Liver (tissue), 8 donors: ENCODE measurements at regions not wholly inside any gene's neighbourhood (a gene's known extent, or its start where the extent isn't known, plus 50 kb on each side); places are given as distances from the start of the nearest gene placed in this dataset.

Experiments
- DNase-seq: peaks from one replicate; pipeline ENCODE4 v3.0.0-alpha.2; 2017; ENCODE audit warnings: low spot score
- H3K27ac ChIP-seq, 2 donors: one replicate each; pipeline ENCODE4 v1.7.0; 2013; ENCODE audit warnings: inconsistent platforms in 2 of 2, low read length in 2 of 2, control low read depth in 1 of 2, low read depth in 1 of 2, mild to moderate bottlenecking in 1 of 2
- H3K27me3 ChIP-seq, 4 donors: one replicate each; pipeline versions ENCODE4 v1.6.1 to v1.7.0; 2013; ENCODE audit warnings: low read length in 3 of 4, inconsistent platforms in 1 of 4, mild to moderate bottlenecking in 1 of 4, moderate library complexity in 1 of 4; ENCODE audit not compliant: control insufficient read depth in 4 of 4, insufficient read depth in 4 of 4
- H3K36me3 ChIP-seq, 4 donors: one replicate each; pipeline versions ENCODE4 v1.6.1 to v1.7.0; 2013; ENCODE audit warnings: low read length in 3 of 4, mild to moderate bottlenecking in 3 of 4, low read depth in 1 of 4, moderate library complexity in 1 of 4; ENCODE audit not compliant: control insufficient read depth in 4 of 4, insufficient read depth in 3 of 4
- H3K4me1 ChIP-seq, 4 donors: one replicate each; pipeline versions ENCODE4 v1.6.1 to v1.7.0; 2013; ENCODE audit warnings: low read length in 3 of 4, mild to moderate bottlenecking in 3 of 4, moderate library complexity in 1 of 4; ENCODE audit not compliant: control insufficient read depth in 4 of 4, insufficient read depth in 4 of 4
- H3K4me3 ChIP-seq, 3 donors: one replicate each; pipeline versions ENCODE4 v1.6.1 to v1.7.0; 2013; ENCODE audit warnings: low read length in 3 of 3, control low read depth in 1 of 3, low read depth in 1 of 3, mild to moderate bottlenecking in 1 of 3
- H3K9ac ChIP-seq, 2 donors: one replicate each; pipeline ENCODE4 v1.7.0; 2013; ENCODE audit warnings: low read length in 2 of 2, mild to moderate bottlenecking in 2 of 2, moderate library complexity in 2 of 2, control low read depth in 1 of 2, low read depth in 1 of 2
- H3K9me3 ChIP-seq, 4 donors: one replicate each; pipeline versions ENCODE4 v1.6.1 to v1.7.0; 2013; ENCODE audit warnings: low read length in 3 of 4; ENCODE audit not compliant: control insufficient read depth in 4 of 4
- CTCF ChIP-seq: fragments of 150-350 bp; IDR thresholded peaks from 2 replicates; pipeline ENCODE4 v1.5.1; 2017; ENCODE audit warnings: improper control_type of control experiment, low read depth, low read length; ENCODE audit not compliant: missing input control
- EGR1 ChIP-seq, 2 donors: IDR thresholded peaks; 2 replicates each; pipeline ENCODE4 v1.6.1; 2016 to 2018; ENCODE audit warnings: antibody characterized with exemption in 2 of 2, low read depth in 2 of 2
- FOXA2 ChIP-seq: IDR thresholded peaks from 2 replicates; pipeline ENCODE4 v1.6.1; 2016; ENCODE audit warnings: antibody characterized with exemption
- GABPA ChIP-seq, 2 donors: IDR thresholded peaks in 1 of 2; conservative IDR thresholded peaks in 1 of 2; 2 replicates each; pipeline ENCODE4 v1.6.1; 2016; ENCODE audit warnings: antibody characterized with exemption in 2 of 2, mild to moderate bottlenecking in 1 of 2, moderate library complexity in 1 of 2
- HNF4A ChIP-seq, 2 donors: conservative IDR thresholded peaks; 2 replicates each; pipeline ENCODE4 v1.6.1; 2016; ENCODE audit warnings: antibody characterized with exemption in 2 of 2, mild to moderate bottlenecking in 2 of 2
- HNF4G ChIP-seq: IDR thresholded peaks from 2 replicates; pipeline ENCODE4 v1.6.1; 2016; ENCODE audit warnings: antibody characterized with exemption
- JUND ChIP-seq, 2 donors: IDR thresholded peaks; 2 replicates each; pipeline ENCODE4 v1.6.1; 2016; ENCODE audit warnings: antibody characterized with exemption in 2 of 2
- NR2F2 ChIP-seq: IDR thresholded peaks from 2 replicates; pipeline ENCODE4 v1.6.1; 2016; ENCODE audit warnings: antibody characterized with exemption
- RAD21 ChIP-seq, 2 donors: IDR thresholded peaks; 2 replicates each; pipeline ENCODE4 v1.6.1; 2016; ENCODE audit warnings: antibody characterized with exemption in 2 of 2, mild to moderate bottlenecking in 2 of 2
- RXRA ChIP-seq, 2 donors: IDR thresholded peaks; 2 replicates each; pipeline ENCODE4 v1.6.1; 2017 to 2018; ENCODE audit warnings: antibody characterized with exemption in 2 of 2, mild to moderate bottlenecking in 1 of 2
- TAF1 ChIP-seq: conservative IDR thresholded peaks from 2 replicates; pipeline ENCODE4 v1.6.1; 2016; ENCODE audit warnings: antibody characterized with exemption, mild to moderate bottlenecking
- YY1 ChIP-seq: IDR thresholded peaks from 2 replicates; pipeline ENCODE4 v1.6.1; 2016; ENCODE audit warnings: antibody characterized with exemption, mild to moderate bottlenecking
- WGBS: extraction: QIAGEN DNeasy Blood & Tissue Kit; methylation state at CpG from one replicate; pipeline ENCODE4 v1.1.7; 2013; 5-methylcytosine and 5-hydroxymethylcytosine counted together
- TF ChIP-seq, protein P1 (sequence below): IDR thresholded peaks from 2 replicates; pipeline ENCODE4 v1.6.1; 2016; ENCODE audit warnings: antibody characterized with exemption, mild to moderate bottlenecking
- TF ChIP-seq, protein P2 (sequence below): IDR thresholded peaks from 2 replicates; pipeline ENCODE4 v1.6.1; 2016; ENCODE audit warnings: antibody characterized with exemption
- TF ChIP-seq, protein P3 (sequence below): IDR thresholded peaks from 2 replicates; pipeline ENCODE4 v1.6.1; 2016; ENCODE audit warnings: antibody characterized with exemption
- donor health status: healthy.
- donor health status: healthy.
- donor health status: healthy.
- donor health status: healthy.
- donor health status: healthy.

DNA sequence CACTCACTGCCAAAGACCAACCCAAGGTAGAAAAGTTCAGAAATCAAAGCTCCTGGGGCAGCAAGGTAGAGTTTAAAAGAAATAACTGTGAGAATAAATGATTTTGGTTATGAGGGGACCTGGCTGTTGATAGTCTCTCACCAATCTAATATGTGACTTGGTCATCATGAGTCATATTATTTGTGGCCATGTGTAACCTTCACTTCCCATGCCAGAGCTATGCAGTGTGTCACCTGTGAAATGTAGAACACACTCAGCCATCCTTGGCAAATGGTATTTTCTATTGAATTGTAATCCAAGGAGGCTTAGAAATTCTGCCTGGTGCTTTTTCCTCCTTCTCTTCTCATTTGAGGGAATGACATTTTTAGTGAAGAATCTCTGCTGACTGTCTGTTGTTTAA lies 184.2 kb upstream of the STAC start (continued):
- TF ChIP-seq CTCF, result no peak

- Histone ChIP-seq H3K9me3 (no peaks in the 10 kb centered on the region), H3K4me3 (no peak overlapping the region), H3K27ac (no peak overlapping the region), H3K9ac (no peak overlapping the region), H3K4me1 (no peaks in the 10 kb centered on the region), H3K36me3 (no peaks in the 10 kb centered on the region), H3K27me3 (no peaks in the 10 kb centered on the region)
- 72% methylated on average over 1 of the region's 1 CpG for WGBS
- DNase-seq, result no peak
- TF ChIP-seq RXRA (IDR thresholded peaks at IDR 0.05) (no peak), TAF1 (no peak), HNF4G (no peak), NR2F2 (no peak), HNF4A (conservative IDR thresholded peaks at IDR 0.05) (no peak), EGR1 (IDR thresholded peaks at IDR 0.05; ENCODE audit: low read depth in 2 of 2) (no peak), GABPA (IDR thresholded peaks at IDR 0.05 in 1 of 2, conservative IDR thresholded peaks at IDR 0.05 in 1 of 2) (no peak), CTCF (no peak), FOXA2 (no peak), JUND (IDR thresholded peaks at IDR 0.05) (no peak), RAD21 (IDR thresholded peaks at IDR 0.05) (no peak), YY1 (no peak)
- TF ChIP-seq, protein P1, sequence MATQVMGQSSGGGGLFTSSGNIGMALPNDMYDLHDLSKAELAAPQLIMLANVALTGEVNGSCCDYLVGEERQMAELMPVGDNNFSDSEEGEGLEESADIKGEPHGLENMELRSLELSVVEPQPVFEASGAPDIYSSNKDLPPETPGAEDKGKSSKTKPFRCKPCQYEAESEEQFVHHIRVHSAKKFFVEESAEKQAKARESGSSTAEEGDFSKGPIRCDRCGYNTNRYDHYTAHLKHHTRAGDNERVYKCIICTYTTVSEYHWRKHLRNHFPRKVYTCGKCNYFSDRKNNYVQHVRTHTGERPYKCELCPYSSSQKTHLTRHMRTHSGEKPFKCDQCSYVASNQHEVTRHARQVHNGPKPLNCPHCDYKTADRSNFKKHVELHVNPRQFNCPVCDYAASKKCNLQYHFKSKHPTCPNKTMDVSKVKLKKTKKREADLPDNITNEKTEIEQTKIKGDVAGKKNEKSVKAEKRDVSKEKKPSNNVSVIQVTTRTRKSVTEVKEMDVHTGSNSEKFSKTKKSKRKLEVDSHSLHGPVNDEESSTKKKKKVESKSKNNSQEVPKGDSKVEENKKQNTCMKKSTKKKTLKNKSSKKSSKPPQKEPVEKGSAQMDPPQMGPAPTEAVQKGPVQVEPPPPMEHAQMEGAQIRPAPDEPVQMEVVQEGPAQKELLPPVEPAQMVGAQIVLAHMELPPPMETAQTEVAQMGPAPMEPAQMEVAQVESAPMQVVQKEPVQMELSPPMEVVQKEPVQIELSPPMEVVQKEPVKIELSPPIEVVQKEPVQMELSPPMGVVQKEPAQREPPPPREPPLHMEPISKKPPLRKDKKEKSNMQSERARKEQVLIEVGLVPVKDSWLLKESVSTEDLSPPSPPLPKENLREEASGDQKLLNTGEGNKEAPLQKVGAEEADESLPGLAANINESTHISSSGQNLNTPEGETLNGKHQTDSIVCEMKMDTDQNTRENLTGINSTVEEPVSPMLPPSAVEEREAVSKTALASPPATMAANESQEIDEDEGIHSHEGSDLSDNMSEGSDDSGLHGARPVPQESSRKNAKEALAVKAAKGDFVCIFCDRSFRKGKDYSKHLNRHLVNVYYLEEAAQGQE, result no peak
- TF ChIP-seq, protein P2, sequence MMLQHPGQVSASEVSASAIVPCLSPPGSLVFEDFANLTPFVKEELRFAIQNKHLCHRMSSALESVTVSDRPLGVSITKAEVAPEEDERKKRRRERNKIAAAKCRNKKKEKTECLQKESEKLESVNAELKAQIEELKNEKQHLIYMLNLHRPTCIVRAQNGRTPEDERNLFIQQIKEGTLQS, result no peak
- TF ChIP-seq, protein P3, sequence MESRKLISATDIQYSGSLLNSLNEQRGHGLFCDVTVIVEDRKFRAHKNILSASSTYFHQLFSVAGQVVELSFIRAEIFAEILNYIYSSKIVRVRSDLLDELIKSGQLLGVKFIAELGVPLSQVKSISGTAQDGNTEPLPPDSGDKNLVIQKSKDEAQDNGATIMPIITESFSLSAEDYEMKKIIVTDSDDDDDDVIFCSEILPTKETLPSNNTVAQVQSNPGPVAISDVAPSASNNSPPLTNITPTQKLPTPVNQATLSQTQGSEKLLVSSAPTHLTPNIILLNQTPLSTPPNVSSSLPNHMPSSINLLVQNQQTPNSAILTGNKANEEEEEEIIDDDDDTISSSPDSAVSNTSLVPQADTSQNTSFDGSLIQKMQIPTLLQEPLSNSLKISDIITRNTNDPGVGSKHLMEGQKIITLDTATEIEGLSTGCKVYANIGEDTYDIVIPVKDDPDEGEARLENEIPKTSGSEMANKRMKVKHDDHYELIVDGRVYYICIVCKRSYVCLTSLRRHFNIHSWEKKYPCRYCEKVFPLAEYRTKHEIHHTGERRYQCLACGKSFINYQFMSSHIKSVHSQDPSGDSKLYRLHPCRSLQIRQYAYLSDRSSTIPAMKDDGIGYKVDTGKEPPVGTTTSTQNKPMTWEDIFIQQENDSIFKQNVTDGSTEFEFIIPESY, result no peak
Observed at GRCh38 chr3:36197151-36197550, 183.2 kb upstream of the STAC start.
